HepG2 (cell line): ENCODE measurements at regions not wholly inside any gene's neighbourhood (a gene's known extent, or its start where the extent isn't known, plus 50 kb on each side); places are given as distances from the start of the nearest gene placed in this dataset.

ENCODE experiments used
- ATAC-seq: fragments of 200-7000 bp; cut with Tn5 transposase; 3 replicates; pipeline ENCODE4 v1.9.1; 2020; ENCODE audit warnings: mild to moderate bottlenecking, moderate library complexity
- BruUV-seq: library from RNA; stranded (reverse); fragments of 400-500 nt; replicated peaks from 2 replicates; lab custom pipeline; 2021; lab: Mats Ljungman, UMichigan
- CTCF ChIA-PET: fragments of 300-600 bp; formaldehyde crosslinking; extraction: SDS; loops from one replicate; lab custom pipeline; 2021; ENCODE audit warnings: low total read pairs, inconsistent platforms, low intra/inter-chr PET ratio; lab: Yijun Ruan, JAX
- POLR2A ChIA-PET: fragments of 350-600 bp; sonication (Branson Sonifier 250); formaldehyde crosslinking; loops from one replicate; lab custom pipeline; 2020; ENCODE audit warnings: antibody characterized with exemption, inconsistent platforms; lab: Yijun Ruan, JAX
- DNase-seq: peaks from one replicate; pipeline ENCODE4 v3.0.0-alpha.2; 2015; ENCODE audit warnings: low spot score
- FAIRE-seq: peaks from 3 replicates; lab custom pipeline; 2011; peaks lifted over from hg19 to GRCh38; lab: Jason Lieb, UNC
- H2AFZ ChIP-seq: one replicate; pipeline ENCODE4 v1.6.1; 2011; ENCODE audit warnings: low read length, inconsistent platforms
- H3K27ac ChIP-seq: fragments of 300-600 bp; 3 replicates; pipeline ENCODE4 v1.8.0; 2011; ENCODE audit warnings: mixed run types, mild to moderate bottlenecking, mixed read lengths, low read length, inconsistent platforms; ENCODE audit not compliant: insufficient read depth; ENCODE audit errors: extremely low read length
- H3K27me3 ChIP-seq, 2 experiments: fragments of 200-600 bp in 1 of 2; 2 replicates in 1 of 2; 3 replicates in 1 of 2; pipeline versions ENCODE4 v1.6.0 to v1.8.0; 2011; ENCODE audit warnings: low read length in 2 of 2, mild to moderate bottlenecking in 2 of 2, moderate library complexity in 2 of 2, inconsistent platforms in 1 of 2; ENCODE audit not compliant: insufficient read depth in 2 of 2, control insufficient read depth in 1 of 2
- H3K36me3 ChIP-seq, 2 experiments: fragments of 200-600 bp in 1 of 2; replicated peaks in 1 of 2; 2 replicates in 1 of 2; 3 replicates in 1 of 2; pipeline versions ENCODE4 v1.5.1 to v1.8.0; 2011; ENCODE audit warnings: low read length in 2 of 2, inconsistent platforms in 1 of 2; ENCODE audit not compliant: insufficient read depth in 2 of 2, control insufficient read depth in 1 of 2
- H3K4me1 ChIP-seq: 2 replicates; pipeline ENCODE4 v1.5.1; 2012; ENCODE audit warnings: low read length, inconsistent platforms; ENCODE audit not compliant: insufficient read depth
- H3K4me2 ChIP-seq: 2 replicates; pipeline ENCODE4 v1.6.0; 2011; ENCODE audit warnings: low read depth, low read length, inconsistent platforms
- H3K4me3 ChIP-seq, 3 experiments: fragments of 200-600 bp in 1 of 3; sonication (generic), shearing (Covaris generic) in 1 of 3; replicated peaks in 1 of 3; 2 replicates each; pipeline ENCODE4 v1.5.1; 2011 to 2016; ENCODE audit warnings: low read length in 3 of 3, inconsistent platforms in 2 of 3, low read depth in 2 of 3, mild to moderate bottlenecking in 2 of 3, control low read depth in 1 of 3, mixed read lengths in 1 of 3; ENCODE audit not compliant: insufficient read depth in 1 of 3
- H3K79me2 ChIP-seq: one replicate; pipeline ENCODE4 v1.6.1; 2011; ENCODE audit warnings: low read length, inconsistent platforms; ENCODE audit not compliant: insufficient read depth
- H3K9ac ChIP-seq: 2 replicates; pipeline ENCODE4 v1.6.0; 2011; ENCODE audit warnings: mild to moderate bottlenecking, low read depth, low read length, inconsistent platforms; ENCODE audit not compliant: insufficient read depth
- H3K9me3 ChIP-seq: 2 replicates; pipeline ENCODE4 v1.5.1; 2012; ENCODE audit warnings: mild to moderate bottlenecking, low read length
- H4K20me1 ChIP-seq: 2 replicates; pipeline ENCODE4 v1.6.0; 2011; ENCODE audit warnings: inconsistent platforms, mild to moderate bottlenecking, low read length, moderate library complexity; ENCODE audit not compliant: insufficient read depth
- CHD2 ChIP-seq: IDR thresholded peaks from 2 replicates; pipeline ENCODE4 v1.6.1; 2011; ENCODE audit warnings: low read depth, low read length, improper control_type of control experiment
- FOXA3 ChIP-seq: IDR thresholded peaks from 2 replicates; pipeline ENCODE4 v1.6.1; 2016; ENCODE audit warnings: missing genetic modification reagents, missing compliant biosample characterization
- HMGXB4 ChIP-seq, 2 experiments: sonication (generic) in 1 of 2; formaldehyde crosslinking in 1 of 2; IDR thresholded peaks; 2 replicates each; pipeline versions ENCODE4 v1.4.0 to v1.6.1; 2018 to 2020; ENCODE audit warnings: missing genetic modification reagents in 2 of 2, borderline replicate concordance in 1 of 2, low read depth in 1 of 2, mild to moderate bottlenecking in 1 of 2, missing biosample characterization in 1 of 2
- IKZF5 ChIP-seq: IDR thresholded peaks from 2 replicates; pipeline ENCODE4 v1.6.1; 2018; ENCODE audit warnings: missing genetic modification reagents, mild to moderate bottlenecking, missing compliant biosample characterization
- NFIB ChIP-seq: sonication (generic); formaldehyde crosslinking; IDR thresholded peaks from 2 replicates; pipeline ENCODE4 v1.9.0; 2021; ENCODE audit warnings: missing genetic modification reagents, mild to moderate bottlenecking, borderline replicate concordance
- ZNF644 ChIP-seq: IDR thresholded peaks from 2 replicates; pipeline ENCODE4 v1.6.1; 2016; ENCODE audit warnings: low read depth
- ZSCAN22 ChIP-seq: sonication (generic); formaldehyde crosslinking; IDR thresholded peaks from 2 replicates; pipeline ENCODE4 v1.4.0; 2020; ENCODE audit warnings: mild to moderate bottlenecking, missing genetic modification reagents
- WGBS: methylation state at CpG from one replicate; pipeline ENCODE4 v1.1.6; 2017; ENCODE audit warnings: low lambda C conversion rate; 5-methylcytosine and 5-hydroxymethylcytosine counted together
- in situ Hi-C: cut with HindIII; loops from 2 replicates; pipeline ENCODE4 v1.10.0; 2017; ENCODE audit warnings: low pct_unique_long_range_greater_than_20kb; ENCODE audit not compliant: extremely low pct_ligation_motif_present
- intact Hi-C: fragments of 100-400 bp; cut with micrococcal nuclease; formaldehyde crosslinking; loops from one replicate; pipeline ENCODE4 v1.10.0; 2022; ENCODE audit not compliant: unreplicated experiment
- TF ChIP-seq, protein P1 (sequence below): sonication (generic); formaldehyde crosslinking; IDR thresholded peaks from 2 replicates; pipeline ENCODE4 v1.5.0; 2020; ENCODE audit warnings: mild to moderate bottlenecking, missing genetic modification reagents, borderline replicate concordance

GRCh38 chr11:129640671-129641070, 175.0 kb upstream of the TMEM45B start:
- in situ Hi-C loops (no loop called here), intact Hi-C loops (no loop called here)
- Histone ChIP-seq H3K79me2 (no peaks in the 10 kb centered on the region), H2AFZ (no peak overlapping the region), H3K4me3 (no peak overlapping the region), H3K27ac (no peak overlapping the region), H3K9me3 (no peaks in the 10 kb centered on the region), H3K27me3 (peaks cover 0 to 5% of the 10 kb centered on the region in 2 experiments; a peak in 1 of 5 replicates), H4K20me1 (no peaks in the 10 kb centered on the region), H3K4me2 (no peak overlapping the region), H3K9ac (no peak overlapping the region), H3K4me1 (no peaks in the 10 kb centered on the region), H3K36me3 (no peaks in the 10 kb centered on the region)
- no peak for FAIRE-seq
- CTCF ChIA-PET: no interaction called here
- WGBS: 37% methylated on average over 5 of the region's 5 CpGs
- POLR2A ChIA-PET: no interaction called here
- ATAC-seq: no peak
- DNase-seq: no peak
- BruUV-seq: no TSS peak
- TF ChIP-seq ZSCAN22 (CRISPR knock-in tag): no peak
- TF ChIP-seq IKZF5 (CRISPR knock-in tag): no peak
- no peak for TF ChIP-seq ZNF644
- no peak for TF ChIP-seq NFIB
- no peak for TF ChIP-seq FOXA3 (CRISPR knock-in tag)
- TF ChIP-seq, protein P1, sequence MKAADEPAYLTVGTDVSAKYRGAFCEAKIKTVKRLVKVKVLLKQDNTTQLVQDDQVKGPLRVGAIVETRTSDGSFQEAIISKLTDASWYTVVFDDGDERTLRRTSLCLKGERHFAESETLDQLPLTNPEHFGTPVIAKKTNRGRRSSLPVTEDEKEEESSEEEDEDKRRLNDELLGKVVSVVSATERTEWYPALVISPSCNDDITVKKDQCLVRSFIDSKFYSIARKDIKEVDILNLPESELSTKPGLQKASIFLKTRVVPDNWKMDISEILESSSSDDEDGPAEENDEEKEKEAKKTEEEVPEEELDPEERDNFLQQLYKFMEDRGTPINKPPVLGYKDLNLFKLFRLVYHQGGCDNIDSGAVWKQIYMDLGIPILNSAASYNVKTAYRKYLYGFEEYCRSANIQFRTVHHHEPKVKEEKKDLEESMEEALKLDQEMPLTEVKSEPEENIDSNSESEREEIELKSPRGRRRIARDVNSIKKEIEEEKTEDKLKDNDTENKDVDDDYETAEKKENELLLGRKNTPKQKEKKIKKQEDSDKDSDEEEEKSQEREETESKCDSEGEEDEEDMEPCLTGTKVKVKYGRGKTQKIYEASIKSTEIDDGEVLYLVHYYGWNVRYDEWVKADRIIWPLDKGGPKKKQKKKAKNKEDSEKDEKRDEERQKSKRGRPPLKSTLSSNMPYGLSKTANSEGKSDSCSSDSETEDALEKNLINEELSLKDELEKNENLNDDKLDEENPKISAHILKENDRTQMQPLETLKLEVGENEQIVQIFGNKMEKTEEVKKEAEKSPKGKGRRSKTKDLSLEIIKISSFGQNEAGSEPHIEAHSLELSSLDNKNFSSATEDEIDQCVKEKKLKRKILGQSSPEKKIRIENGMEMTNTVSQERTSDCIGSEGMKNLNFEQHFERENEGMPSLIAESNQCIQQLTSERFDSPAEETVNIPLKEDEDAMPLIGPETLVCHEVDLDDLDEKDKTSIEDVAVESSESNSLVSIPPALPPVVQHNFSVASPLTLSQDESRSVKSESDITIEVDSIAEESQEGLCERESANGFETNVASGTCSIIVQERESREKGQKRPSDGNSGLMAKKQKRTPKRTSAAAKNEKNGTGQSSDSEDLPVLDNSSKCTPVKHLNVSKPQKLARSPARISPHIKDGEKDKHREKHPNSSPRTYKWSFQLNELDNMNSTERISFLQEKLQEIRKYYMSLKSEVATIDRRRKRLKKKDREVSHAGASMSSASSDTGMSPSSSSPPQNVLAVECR (CRISPR knock-in tag): no peak
- no peak for TF ChIP-seq CHD2
- no peak for TF ChIP-seq HMGXB4 (CRISPR knock-in tag; IDR thresholded peaks at IDR 0.05; ENCODE audit: borderline replicate concordance in 1 of 2, low read depth in 1 of 2)
